ENCODE measurements at regions not wholly inside any gene's neighbourhood (a gene's known extent, or its start where the extent isn't known, plus 50 kb on each side); places are given as distances from the start of the nearest gene placed in this dataset.
A peak's percentile ranks its signal among the peaks of the same experiment; 100 is the strongest.

DNA sequence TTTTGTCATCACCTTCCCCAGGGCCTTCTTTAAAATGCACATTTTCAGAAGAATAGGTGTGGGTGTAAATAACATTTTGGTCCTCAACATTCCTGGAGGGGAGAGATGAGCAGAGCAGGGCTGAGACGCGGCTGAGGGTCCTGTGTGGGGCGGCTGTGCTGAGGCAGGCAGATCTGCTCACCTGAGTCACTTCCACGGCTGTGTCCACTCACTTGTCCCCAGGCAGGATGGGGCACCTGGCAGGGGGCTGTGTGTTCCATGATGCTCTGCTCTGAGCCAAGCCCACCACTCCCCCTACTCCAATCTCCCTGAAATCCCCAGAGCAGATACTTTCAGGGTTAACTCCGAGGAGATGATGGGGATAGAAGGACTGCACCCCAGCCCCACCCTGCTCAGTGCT is 93.8 kb downstream of the GLRX3 start:
- no peak for DNase-seq

DNA sequence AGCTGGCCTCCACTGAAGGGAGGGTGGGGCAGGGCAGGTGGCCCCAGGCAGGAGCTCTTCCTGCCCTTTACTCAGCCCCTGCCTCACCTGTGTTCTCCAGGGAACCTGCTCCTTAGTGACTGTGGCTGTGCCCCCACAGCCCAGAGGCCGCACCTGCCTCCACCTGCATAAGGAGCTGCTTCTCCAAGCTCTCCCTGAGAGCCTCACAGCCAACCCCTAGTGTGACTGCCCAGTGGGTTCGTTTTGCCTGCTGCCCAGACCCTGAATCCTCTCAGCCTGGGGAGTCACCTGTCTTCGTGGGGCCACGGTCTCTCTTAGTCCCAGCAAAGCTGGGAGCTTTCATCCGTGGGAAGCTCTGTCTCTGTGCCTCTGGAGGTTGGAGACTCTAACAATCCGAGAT is 94.4 kb downstream of the GLRX3 start:
- DNase-seq = no peak

DNA sequence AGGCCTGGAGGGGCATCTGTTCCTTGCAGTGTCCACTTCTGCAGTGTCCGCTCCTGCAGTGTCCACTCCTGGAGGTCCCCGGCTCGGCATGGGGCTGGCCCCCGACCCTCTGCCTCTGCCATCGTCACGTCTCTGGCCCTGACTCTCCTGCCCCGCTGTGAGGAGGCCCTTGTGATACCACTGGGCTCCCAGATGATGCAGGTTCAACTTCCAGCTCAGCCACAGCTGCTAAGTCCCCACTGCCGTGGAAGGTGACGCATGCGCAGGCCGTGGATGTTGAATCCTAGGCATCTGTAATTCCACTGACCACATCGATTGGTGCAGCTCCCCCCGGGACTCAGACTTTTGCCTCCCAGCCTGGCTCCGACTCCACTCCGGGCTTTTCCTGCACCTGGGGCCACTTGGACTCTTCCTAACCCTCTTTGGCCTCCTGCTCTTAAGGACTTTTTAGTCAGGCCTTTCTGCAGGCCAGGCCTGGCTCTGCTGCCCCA is 95.1 kb downstream of the GLRX3 start:
- no peak for DNase-seq

DNA sequence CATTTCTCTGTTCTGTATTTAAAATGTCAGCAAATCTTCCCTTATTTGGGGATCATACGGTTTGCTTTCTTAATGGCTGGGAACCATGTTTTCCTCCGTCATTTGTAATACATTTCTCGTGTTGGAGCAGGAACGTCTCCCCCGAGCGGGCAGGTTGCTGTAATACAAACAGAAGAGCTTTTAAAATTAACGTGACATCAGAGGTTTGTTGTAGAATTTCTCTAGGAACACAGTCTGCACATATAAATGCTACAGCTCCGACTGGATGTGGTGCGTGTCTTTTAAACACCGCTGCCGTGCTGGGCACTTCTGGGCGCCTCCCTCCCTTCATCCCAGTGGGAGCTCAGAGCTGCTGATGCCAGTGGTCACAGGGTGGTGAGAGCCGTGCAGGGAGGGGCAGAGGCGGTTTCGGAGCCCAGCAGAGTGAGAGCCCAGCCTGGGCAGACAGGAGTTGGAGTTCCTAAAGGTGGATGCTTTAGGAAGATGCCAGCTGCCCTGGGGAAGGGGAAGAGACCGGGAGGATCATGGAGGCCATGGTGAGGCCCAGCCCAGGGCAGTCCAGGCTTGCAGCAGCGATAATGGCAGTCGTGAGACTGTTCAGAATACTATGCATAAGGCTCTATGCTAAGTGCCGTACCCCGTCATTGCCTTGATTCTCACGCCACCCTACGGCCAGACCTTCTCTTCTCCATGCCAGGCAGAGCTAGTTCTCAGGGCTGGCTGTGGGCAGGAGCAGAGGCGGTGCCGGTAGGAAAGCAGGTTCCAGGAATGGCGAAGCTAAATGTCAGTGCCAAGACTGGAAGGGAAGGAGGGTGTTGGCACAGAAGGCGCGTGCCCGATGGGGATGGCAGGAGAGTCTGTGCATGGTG is 96.2 kb downstream of the GLRX3 start:
- DNase-seq = no peak

DNA sequence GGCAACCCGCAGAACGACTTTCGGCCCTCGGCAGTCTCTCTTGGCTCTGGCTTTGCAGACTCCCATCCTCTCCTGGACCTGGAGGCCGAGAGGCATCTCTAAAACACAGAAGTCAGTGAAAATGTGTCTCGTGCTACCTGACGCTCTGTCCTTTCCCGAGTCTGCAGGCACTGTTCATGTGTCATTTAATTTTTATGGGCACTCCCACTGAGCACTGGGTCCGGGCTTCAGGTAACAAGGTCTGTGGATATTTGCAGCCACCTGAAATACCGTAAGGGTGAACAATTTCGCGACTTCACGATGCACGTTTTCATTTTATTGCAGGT is 96.8 kb downstream of the GLRX3 start:
- DNase-seq = no peak

DNA sequence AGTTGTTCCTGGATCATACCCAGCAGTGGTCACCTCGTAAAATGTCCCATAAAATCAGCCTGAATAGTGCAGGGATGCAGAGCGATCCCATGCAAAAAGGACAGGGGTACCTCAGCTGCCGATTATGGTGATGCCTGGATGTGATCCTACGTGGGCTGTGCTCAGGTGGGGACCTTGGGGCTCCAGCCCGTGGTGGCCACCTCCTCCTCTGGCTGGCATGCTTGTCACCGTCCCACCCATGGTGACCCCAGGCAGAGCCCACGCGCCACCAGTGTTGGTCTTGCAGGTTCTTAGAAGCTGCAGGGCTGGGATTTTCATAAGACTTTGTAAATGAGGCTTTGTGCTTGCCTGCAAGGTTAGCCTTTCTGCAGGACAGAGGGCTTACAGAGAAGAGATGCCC is 97.2 kb downstream of the GLRX3 start:
- DNase-seq = no peak

DNA sequence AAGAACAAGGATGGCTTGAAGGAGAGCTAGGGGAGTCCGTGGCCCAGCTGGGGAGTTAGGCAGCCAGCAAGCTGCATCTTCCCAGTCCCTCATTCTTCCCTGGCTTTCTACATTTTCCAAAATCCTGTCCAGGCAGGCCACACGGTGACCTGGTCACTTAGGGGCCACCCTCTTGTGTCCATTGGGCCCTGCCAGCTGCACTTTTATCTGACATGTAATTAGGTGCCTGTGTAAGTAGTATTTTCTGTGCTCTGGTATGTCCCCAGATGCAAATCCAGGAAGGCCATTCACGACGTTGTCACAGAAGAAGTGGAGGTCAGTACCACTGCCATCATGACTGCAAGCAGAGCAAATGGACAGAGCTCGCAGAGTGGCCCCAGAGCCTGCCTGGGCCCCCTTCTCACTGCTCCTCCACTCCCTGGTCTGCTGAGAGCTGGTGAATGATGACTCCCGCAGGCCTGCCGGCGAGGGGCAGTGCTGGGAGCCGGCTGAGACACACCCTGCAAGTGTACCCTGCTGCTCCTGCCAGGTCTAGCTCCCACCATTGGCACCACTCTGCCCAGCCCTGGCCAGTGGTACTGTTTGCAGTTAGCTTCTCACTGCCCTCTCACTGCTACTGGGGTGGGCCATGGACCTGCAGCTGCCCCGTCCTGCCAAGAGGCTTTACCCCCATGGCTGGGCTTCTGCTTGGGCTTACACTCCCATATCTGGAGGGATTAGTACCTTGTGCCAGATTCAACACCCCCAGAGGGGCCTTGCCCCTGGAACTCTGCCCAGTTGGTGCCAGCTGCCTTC is 98.2 kb downstream of the GLRX3 start:
- DNase-seq = no peak

DNA sequence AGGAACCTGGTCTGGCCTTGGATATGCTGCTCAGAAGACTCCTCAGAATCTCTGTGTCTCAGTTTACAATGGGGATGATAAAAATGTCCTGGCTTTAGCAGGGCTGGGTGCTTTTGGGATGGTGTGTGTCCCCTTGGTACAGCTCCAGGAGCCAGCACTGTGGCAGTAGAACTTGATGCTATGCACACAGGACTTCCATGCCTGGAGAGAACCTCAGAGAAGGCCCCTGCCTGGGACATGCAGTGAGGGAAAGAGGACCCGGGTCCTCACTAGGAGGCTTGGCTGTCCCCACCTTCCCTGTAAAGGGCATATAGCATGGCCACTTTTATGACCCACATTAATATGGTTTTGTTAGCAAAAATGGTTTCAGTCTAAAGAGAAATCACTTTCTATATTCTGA is 100.5 kb downstream of the GLRX3 start:
- DNase-seq = no peak

DNA sequence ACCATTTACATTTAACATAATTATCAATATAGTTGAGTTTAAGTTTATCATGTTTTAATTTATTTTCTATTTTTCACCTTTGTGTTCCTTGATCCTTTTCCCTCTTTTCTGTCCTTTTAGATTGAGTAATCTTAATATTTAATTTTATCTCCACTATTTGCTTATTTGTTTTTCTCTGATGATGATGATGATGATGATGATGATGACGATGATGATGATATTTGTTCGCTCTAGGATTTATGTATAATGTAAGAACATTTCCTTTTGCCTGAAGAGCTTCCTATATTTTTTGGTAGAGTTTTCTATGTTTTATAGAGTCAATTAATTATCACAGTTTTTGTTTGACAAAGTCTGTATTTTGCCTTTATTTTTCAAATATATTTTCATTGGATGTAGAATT is 104.2 kb downstream of the GLRX3 start:
- no peak for DNase-seq

DNA sequence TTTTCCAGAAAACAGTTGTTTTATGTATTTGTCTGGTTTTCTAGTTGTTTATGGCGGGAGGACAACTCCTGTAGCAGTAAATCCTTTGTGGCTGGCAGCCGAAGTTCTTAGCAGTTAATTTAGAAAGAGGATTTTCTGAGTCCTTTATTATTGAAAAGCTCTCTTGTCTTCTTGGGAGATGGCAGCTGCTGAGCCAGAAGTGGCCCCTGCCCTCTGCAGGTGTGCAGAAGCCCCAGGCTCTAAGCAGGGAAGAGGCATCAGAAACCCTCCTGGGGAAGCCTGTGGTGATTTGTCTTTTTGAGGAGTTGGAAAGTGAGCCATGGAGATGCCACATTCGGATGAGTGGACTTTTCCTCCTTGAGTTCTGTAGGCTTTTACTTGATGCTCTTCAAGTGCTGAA is 106.3 kb downstream of the GLRX3 start:
- no peak for DNase-seq

DNA sequence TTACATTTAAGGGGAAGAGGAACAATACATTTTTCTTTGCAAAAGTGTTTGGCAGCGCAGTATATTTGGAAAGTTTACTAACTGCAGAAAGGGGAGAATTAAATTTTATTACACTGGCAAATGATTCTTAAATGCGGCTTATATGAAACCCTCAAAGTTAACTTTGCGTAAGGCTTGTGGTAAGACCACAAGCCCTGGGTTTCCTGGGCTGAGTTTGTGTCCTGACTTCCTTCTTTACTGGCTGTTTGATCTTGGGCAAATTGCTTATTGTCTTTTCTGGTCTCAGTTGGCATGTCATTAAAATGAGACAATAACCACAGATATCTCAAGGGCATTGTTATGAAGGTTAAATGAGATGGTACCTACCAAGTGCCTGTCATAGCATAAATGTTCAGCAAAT is 106.8 kb downstream of the GLRX3 start:
- DNase-seq = no peak

DNA sequence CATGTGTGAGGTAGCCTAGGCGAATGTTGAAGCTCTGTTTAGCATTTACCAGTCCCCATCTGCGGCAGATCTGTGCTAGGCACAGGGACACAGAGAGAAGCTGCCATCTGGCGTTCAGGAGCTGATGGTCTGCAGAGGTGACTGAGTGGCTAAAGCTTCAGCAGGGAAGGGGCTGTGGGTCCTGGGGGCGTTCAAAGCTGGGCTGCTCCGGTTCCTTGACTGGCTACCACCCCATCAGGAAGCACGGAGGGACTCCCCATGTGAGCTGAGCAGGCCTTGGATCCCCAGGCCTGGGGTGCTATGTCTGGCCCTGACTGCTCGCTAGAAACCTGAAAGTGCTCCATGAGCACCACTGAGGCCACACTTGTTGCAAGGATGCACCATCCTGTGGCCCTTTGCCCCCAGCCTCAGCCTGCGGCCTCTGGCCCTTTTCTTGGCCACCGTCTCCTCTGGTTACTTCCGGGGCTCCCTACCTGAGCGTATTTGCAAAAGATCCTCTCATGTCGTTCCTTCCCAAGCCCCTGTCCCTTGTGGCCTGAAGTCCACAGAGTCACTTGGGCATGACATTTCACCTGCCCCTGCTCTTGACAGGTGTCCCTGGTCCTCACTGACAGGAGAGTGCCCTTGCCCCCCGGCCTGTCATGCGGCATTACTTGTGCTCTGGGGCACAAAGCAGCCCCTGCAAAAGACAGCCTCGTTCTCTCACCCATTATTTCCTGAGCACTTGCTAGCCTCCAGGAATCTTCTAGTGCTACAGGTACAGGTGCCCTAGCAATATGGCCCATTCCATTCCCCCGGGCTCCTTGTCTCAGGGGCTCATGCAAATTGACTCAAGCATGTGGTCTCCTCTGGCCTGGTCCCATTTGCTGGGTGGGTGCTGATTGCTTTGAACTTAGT is 108.1 kb downstream of the GLRX3 start:
- no peak for DNase-seq

DNA sequence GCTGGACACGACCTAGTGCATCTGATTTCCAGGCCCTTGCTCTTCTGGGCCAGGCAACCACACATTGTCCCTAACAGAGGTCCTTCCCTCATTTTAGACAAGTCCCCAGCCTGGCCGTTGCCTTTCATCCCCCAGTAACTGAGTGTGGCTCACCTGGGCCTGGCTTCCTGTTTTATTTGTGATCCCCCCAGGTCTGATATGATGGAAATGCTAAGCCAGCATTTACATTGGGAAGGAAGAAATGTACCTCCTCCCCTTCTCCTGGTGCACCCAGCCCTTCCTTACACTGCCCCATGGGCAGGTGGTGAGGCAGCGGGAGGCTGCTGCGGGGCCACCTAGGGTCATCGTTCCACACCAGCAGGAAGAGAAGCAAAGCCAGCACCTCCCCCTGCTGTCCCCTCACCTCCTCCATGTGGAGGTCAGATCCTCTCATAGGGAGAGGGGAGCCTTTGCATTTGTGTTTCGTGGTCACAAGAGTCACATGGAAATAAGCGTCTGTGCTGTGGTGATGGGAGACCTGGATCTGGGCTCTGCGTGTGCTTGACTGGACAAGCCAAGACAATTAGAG is 108.8 kb downstream of the GLRX3 start:
- no peak for DNase-seq

DNA sequence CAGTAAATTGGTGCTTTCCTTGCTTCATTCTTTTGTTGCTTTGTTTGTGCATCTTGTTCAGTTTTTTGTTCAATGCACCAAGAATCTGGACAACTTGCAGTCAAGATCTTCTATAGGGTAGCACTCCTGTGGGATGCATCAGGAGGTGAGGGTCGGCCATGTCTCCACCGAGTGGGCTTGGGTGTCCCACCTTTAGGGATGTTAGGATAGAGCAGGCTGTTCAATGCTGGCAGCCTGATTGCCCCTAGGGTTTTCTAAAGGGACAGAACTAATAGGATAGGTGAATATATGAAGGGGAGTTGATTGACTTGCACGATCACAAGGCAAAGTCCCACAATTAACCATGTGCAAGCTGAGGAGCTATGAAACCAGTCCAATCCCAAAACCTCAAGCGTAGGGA is 109.9 kb downstream of the GLRX3 start:
- no peak for DNase-seq

DNA sequence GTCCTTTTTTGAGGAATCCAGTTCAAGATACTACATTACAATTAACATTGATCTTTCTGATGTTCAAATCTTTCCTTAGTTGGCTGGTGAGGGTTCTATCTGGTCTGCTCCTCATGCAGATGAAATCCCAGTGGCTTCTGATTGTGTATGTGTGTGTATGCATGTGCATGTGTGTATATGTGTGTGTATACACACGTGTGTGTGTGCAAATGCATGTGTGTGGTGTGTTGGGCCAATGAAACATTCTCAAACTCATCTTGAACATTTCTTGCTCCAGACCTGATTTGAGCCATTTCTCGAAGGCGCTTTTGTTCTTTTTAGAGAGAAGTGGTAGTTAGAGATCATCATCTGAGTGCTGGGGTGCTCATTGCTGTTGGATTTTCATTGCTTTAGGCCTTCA is 113.9 kb downstream of the GLRX3 start:
- no peak for DNase-seq

DNA sequence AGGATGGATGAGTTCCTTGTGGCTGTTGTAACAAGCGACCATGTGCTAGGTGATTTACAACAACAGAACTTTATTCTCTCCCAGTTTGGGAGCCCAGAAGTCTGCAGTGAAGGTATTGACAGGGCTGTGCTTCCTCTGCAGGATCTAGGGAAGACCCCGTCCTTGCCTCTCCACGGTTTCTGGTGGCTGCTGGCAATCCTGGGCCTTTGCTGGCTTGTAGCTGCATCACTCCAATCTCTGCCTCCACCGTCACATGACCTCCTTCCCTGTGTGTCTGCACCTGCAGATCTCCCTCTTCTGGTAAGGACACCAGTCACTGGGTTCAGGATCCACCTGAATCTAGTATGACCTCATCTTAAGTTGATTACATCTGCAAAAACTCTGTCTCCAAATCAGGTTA is 115.6 kb downstream of the GLRX3 start:
- DNase-seq = no peak

DNA sequence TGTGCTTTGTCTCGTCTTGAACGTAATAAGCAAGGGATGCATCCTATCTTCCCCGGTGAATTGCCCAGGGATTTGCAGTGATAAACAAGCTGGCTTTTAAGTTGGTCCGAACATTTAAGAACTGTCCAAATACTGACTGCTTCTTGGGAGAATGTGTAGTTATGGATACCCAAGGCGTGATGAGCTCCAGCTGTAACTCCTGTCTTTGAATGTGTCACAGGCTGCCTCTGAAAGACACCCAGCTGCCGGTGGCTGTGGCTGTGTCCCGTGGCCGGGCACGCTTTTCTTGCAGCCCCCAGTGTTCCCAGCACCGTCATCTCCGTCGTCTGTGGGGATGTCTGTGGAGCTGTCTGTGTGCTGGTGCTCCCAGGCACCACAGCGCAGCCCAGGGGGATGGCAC is 118.1 kb downstream of the GLRX3 start:
- DNase-seq = peak; percentile 14 to 16

DNA sequence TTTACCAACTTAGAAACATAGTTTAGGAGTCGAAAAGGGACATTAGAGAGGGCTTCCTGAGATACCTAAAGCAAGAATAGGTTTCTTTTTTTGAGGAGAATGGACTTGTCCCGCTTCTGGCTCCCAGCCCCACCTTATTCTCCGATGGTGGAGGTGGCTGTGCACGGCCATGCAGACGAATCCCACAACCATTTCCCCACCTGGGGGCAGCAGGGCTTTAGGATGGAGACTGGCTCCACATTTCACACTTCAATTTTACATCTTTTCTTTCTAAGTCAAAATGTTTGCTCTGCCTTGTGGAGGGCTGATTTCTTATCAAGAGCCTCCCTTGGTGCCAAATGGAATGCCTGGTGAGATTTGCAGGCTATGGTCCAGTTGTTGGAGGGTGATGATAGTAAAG is 118.5 kb downstream of the GLRX3 start:
- no peak for DNase-seq

DNA sequence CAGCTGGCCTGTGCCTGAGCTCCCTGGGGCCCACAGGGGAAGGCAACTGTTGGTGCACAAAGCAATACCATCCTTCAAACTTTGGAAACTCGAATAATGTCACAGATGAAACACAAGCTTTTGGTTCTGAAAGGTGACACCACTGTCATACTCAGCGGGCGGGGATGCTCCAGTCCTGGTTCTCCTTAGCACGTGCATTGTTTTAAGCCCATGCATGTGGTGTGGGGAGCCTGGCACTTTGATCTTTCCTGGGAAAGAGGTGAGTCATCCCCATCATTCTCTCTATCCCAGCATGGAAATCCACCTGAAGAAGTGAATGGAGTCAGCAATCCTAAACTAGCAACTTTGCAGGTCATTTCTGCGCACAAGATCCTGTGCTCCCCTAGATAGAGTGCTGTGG is 119.6 kb downstream of the GLRX3 start:
- DNase-seq = no peak

DNA sequence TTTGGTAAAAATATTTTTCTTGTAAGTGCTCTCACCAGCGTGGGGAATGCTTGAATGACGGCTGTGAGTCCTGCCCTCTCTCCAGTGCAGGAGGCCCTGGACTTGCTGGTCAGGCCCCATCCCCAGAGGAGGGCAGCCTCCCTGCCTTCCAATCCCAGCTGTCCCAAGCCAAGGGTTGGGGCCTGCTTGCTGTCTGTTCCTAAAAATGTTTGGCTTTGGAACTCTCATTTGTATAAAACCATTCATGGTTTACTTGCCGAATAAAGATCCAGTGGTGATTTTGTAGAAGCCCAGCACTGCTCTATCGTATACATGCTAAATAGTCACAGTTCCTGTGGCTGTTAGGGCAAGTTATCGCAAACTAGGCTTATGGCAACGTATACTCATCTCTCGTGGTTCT is 121.7 kb downstream of the GLRX3 start:
- DNase-seq = no peak

DNA sequence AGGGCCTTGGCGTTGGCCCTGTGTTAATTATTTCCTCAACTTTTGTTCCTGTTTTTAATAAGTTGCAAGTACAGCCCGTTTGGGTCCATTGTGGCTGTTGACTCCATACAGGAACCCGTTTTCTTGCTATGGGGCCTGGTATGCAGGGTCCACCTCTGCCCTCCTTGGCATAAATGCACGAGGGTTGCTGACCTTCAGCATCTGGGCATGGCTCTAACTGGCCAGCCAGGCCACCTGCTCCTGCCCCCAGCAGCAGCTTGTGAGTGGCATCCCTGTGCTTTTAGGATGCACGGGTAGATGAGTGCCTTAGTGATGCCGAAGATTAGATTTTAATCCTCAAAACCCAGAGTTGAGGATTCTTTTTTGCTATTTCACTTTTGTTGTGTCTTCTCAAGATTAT is 123.2 kb downstream of the GLRX3 start:
- DNase-seq = no peak

DNA sequence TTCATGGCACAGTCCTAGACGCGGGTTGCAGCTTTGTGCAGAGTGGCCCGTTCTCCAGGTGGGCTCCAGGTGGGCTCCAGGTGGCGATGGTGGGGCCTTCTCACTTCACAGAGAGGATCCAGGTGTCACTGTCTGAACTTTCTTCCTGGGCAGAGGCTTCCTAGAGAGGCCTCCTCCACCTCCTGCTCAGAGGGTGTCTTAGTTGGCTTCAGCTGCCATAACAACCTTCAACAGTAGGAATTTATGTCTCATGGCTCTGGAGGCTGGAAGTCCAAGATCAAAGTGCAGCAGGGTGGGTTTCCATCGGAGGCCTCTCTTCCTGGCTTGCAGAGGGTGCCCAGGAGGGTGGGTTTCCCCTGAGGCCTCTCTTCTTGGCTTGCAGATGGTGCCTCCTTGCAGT is 125.1 kb downstream of the GLRX3 start:
- no peak for DNase-seq
